ENCODE measurements at regions not wholly inside any gene's neighbourhood (a gene's known extent, or its start where the extent isn't known, plus 50 kb on each side); places are given as distances from the start of the nearest gene placed in this dataset.
"Not testable (repeated sequence)": the region's sequence is repeated elsewhere in the genome, so short reads cannot be mapped to it uniquely, and the experiment has no call there.

- Mint-ChIP-seq H3K4me3 (no peak overlapping the region), H3K36me3 (no peaks in the 10 kb centered on the region), H3K9me3 (peaks cover 6 to 52% (median 19%) of the 10 kb centered on the region in 6 donors), H3K27me3 (ENCODE audit: low read depth in 3 of 3) (peaks cover 0 to 2% (median 0%) of the 10 kb centered on the region in 3 donors), H3K4me1 (no peaks in the 10 kb centered on the region), H3K27ac (no peak overlapping the region)
- no peak for DNase-seq
Measured at GRCh38 chr5:130436430-130436829, 532.2 kb downstream of the CHSY3 start.

GRCh38 chr5:130427222-130427955 is 523.1 kb downstream of the CHSY3 start:
- no peaks in the 10 kb centered on the region for H3K36me3 Mint-ChIP-seq
- H3K27ac Mint-ChIP-seq, result no peak overlapping the region
- H3K27me3 Mint-ChIP-seq (ENCODE audit: low read depth in 3 of 3), result peaks cover 0 to 2% (median 0%) of the 10 kb centered on the region in 3 donors
- no peak for DNase-seq
- no peaks in the 10 kb centered on the region for H3K4me1 Mint-ChIP-seq
- H3K9me3 Mint-ChIP-seq, result peaks cover 0 to 14% (median 8%) of the 10 kb centered on the region in 6 donors
- no peak overlapping the region for H3K4me3 Mint-ChIP-seq

DNA sequence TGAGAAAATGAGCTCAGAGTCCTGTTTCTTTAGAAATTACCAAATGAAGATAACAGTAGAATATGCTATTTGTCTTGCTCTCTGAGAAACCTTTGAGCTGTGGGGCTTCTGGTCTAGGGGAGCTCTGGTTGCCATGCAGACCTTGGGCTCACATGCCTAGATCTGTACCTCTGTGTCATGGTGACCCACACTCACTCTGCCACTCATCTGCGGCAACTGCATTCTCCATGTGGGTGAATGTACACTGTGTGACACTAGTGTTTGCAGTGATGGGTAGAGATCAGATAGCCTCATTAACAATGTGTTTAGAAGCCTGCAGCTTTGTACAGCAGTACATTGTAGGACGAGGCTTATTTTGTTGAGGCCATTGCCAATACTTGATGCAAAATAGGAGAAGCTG is 521.2 kb downstream of the CHSY3 start:
- Mint-ChIP-seq H3K4me1 (no peaks in the 10 kb centered on the region), H3K4me3 (no peak overlapping the region), H3K27ac (no peak overlapping the region), H3K27me3 (ENCODE audit: low read depth in 3 of 3) (peaks cover 0 to 2% (median 0%) of the 10 kb centered on the region in 3 donors), H3K36me3 (no peaks in the 10 kb centered on the region), H3K9me3 (peaks cover 1 to 13% (median 10%) of the 10 kb centered on the region in 6 donors)
- no peak for DNase-seq

GRCh38 chr5:130424341-130424740 is 520.1 kb downstream of the CHSY3 start:
- no peaks in the 10 kb centered on the region for H3K36me3 Mint-ChIP-seq
- H3K9me3 Mint-ChIP-seq, result peaks cover 8 to 14% (median 10%) of the 10 kb centered on the region in 6 donors
- no peak overlapping the region for H3K4me3 Mint-ChIP-seq

GRCh38 chr5:130402906-130403305 is 498.6 kb downstream of the CHSY3 start:
- Mint-ChIP-seq H3K27ac (no peak overlapping the region), H3K4me1 (no peaks in the 10 kb centered on the region), H3K27me3 (ENCODE audit: low read depth in 3 of 3) (peaks cover 0 to 1% (median 0%) of the 10 kb centered on the region in 3 donors), H3K4me3 (no peak overlapping the region), H3K36me3 (no peaks in the 10 kb centered on the region), H3K9me3 (peaks cover 0 to 6% (median 3%) of the 10 kb centered on the region in 6 donors)
- DNase-seq, result no peak

More at GRCh38 chr5:130424341-130424740, 520.1 kb downstream of the CHSY3 start:
- Mint-ChIP-seq H3K4me1 (no peaks in the 10 kb centered on the region), H3K27ac (no peak overlapping the region), H3K27me3 (ENCODE audit: low read depth in 3 of 3) (peaks cover 0 to 2% (median 0%) of the 10 kb centered on the region in 3 donors)
- DNase-seq, result no peak

- Mint-ChIP-seq H3K4me3 (no peak overlapping the region), H3K27me3 (ENCODE audit: low read depth in 3 of 3) (no peaks in the 10 kb centered on the region), H3K36me3 (no peaks in the 10 kb centered on the region), H3K27ac (no peak overlapping the region), H3K4me1 (no peaks in the 10 kb centered on the region), H3K9me3 (peaks cover under 1 to 13% (median 5%) of the 10 kb centered on the region in 6 donors)
- DNase-seq, result no peak
Measured at GRCh38 chr5:130400091-130400490, 495.8 kb downstream of the CHSY3 start.

- H3K4me1 Mint-ChIP-seq, result no peaks in the 10 kb centered on the region
- DNase-seq, result no peak
- no peaks in the 10 kb centered on the region for H3K27me3 Mint-ChIP-seq (ENCODE audit: low read depth in 3 of 3)
- peaks cover 3 to 19% (median 5%) of the 10 kb centered on the region in 6 donors for H3K9me3 Mint-ChIP-seq
- H3K27ac Mint-ChIP-seq, result no peak overlapping the region
- H3K36me3 Mint-ChIP-seq, result no peaks in the 10 kb centered on the region
- no peak overlapping the region for H3K4me3 Mint-ChIP-seq
Measured at GRCh38 chr5:130398825-130399224, 494.6 kb downstream of the CHSY3 start.

GRCh38 chr5:130397727-130398126 is 493.5 kb downstream of the CHSY3 start:
- H3K36me3 Mint-ChIP-seq; H3K4me1 Mint-ChIP-seq; H3K27me3 Mint-ChIP-seq (ENCODE audit: low read depth in 3 of 3); DNase-seq; H3K27ac Mint-ChIP-seq; H3K4me3 Mint-ChIP-seq: not testable (repeated sequence)
- H3K9me3 Mint-ChIP-seq, result peaks cover 4 to 23% (median 8%) of the 10 kb centered on the region in 6 donors

DNA sequence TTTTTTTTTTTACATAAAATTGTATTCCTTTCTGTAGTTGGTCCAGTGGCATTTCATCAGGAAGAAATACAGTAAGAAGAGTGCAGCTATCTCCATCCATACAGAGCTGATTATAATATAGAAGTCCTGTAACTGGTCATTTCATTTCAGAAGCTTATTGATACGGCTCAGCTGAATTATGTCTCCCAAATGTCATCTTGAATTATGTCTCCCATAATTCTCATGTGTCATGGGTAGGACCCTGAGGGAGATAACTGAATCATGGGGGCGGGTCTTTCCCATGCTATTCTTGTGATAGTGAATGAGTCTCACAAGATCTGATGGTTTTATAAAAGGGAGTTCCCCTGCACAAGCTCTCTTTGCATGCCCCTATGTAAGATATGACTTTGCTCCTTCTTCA is 492.9 kb downstream of the CHSY3 start:
- Mint-ChIP-seq H3K9me3 (peaks cover 5 to 23% (median 9%) of the 10 kb centered on the region in 6 donors), H3K4me3 (no peak overlapping the region), H3K4me1 (no peaks in the 10 kb centered on the region), H3K27ac (no peak overlapping the region), H3K36me3 (no peaks in the 10 kb centered on the region), H3K27me3 (ENCODE audit: low read depth in 3 of 3) (no peaks in the 10 kb centered on the region)
- no peak for DNase-seq

GRCh38 chr5:130391727-130392264 is 487.5 kb downstream of the CHSY3 start:
- H3K9me3 Mint-ChIP-seq, result peaks cover 6 to 11% (median 9%) of the 10 kb centered on the region in 6 donors
- H3K4me3 Mint-ChIP-seq; DNase-seq; H3K36me3 Mint-ChIP-seq; H3K27ac Mint-ChIP-seq; H3K4me1 Mint-ChIP-seq; H3K27me3 Mint-ChIP-seq (ENCODE audit: low read depth in 3 of 3): not testable (repeated sequence)

GRCh38 chr5:130386155-130386554 is 481.9 kb downstream of the CHSY3 start:
- H3K27ac Mint-ChIP-seq, result no peak overlapping the region
- H3K27me3 Mint-ChIP-seq (ENCODE audit: low read depth in 3 of 3), result peaks cover 0 to 5% (median 0%) of the 10 kb centered on the region in 3 donors
- no peak overlapping the region for H3K4me3 Mint-ChIP-seq
- H3K36me3 Mint-ChIP-seq, result no peaks in the 10 kb centered on the region
- peaks cover 0 to 14% (median 2%) of the 10 kb centered on the region in 6 donors for H3K9me3 Mint-ChIP-seq
- no peaks in the 10 kb centered on the region for H3K4me1 Mint-ChIP-seq
- DNase-seq, result no peak

- Mint-ChIP-seq H3K27ac (no peak overlapping the region), H3K4me3 (no peak overlapping the region), H3K4me1 (no peaks in the 10 kb centered on the region), H3K27me3 (ENCODE audit: low read depth in 3 of 3) (peaks cover 0 to 5% (median 0%) of the 10 kb centered on the region in 3 donors), H3K9me3 (peaks cover 0 to 14% (median 2%) of the 10 kb centered on the region in 6 donors), H3K36me3 (no peaks in the 10 kb centered on the region)
- no peak for DNase-seq
Measured at GRCh38 chr5:130385656-130386055, 481.4 kb downstream of the CHSY3 start.

DNA sequence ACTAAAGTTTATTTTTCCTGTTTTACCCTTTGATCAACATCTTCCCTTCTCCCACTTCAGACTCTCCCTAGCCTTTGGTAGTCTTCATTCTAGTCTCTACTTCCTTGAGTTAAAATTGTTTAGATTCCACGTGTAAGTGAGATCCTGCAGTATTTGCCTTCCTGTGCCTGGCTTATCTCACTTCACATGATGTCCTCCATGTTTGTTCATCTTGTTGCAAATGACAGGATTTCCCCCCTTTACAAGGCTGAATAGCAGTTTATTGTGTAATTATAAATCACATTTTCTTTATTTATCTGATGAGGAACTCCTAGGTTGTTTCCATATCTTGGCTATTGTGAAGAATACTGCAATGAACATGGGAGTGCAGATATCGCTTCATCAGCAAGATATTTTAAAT is 461.7 kb downstream of the CHSY3 start:
- H3K27me3 Mint-ChIP-seq (ENCODE audit: low read depth in 3 of 3), result peaks cover 0 to 5% (median 0%) of the 10 kb centered on the region in 3 donors
- no peak overlapping the region for H3K27ac Mint-ChIP-seq
- peaks cover 0 to 19% (median 5%) of the 10 kb centered on the region in 6 donors for H3K9me3 Mint-ChIP-seq
- no peaks in the 10 kb centered on the region for H3K36me3 Mint-ChIP-seq
- H3K4me1 Mint-ChIP-seq, result no peaks in the 10 kb centered on the region
- no peak for DNase-seq
- no peak overlapping the region for H3K4me3 Mint-ChIP-seq

- Mint-ChIP-seq H3K36me3 (no peaks in the 10 kb centered on the region), H3K27me3 (ENCODE audit: low read depth in 3 of 3) (peaks cover 0 to 1% (median 0%) of the 10 kb centered on the region in 3 donors), H3K9me3 (peaks cover 1 to 10% (median 3%) of the 10 kb centered on the region in 6 donors), H3K4me1 (no peaks in the 10 kb centered on the region), H3K27ac (no peak overlapping the region), H3K4me3 (no peak overlapping the region)
- no peak for DNase-seq
Measured at GRCh38 chr5:130350131-130350530, 445.9 kb downstream of the CHSY3 start.

Measured in immature natural killer cell (primary cell).